Right cardiac atrium (tissue), 5 donors: ENCODE measurements at regions not wholly inside any gene's neighbourhood (a gene's known extent, or its start where the extent isn't known, plus 50 kb on each side); places are given as distances from the start of the nearest gene placed in this dataset.

Experiments
- ATAC-seq, 2 donors: fragments of 200-7000 bp; cut with Tn5 transposase; one replicate each; pipeline versions ENCODE4 v1.8.0 to v1.9.1; 2020; ENCODE audit warnings: moderate library complexity in 2 of 2, mild to moderate bottlenecking in 1 of 2
- DNase-seq, 3 donors: peaks; one replicate each; pipeline ENCODE4 v3.0.0-alpha.2; 2020
- H3K27ac ChIP-seq: one replicate; pipeline ENCODE4 v1.5.1; 2013; ENCODE audit warnings: mild to moderate bottlenecking, low read length, control low read depth, moderate library complexity
- H3K27me3 ChIP-seq: one replicate; pipeline ENCODE4 v1.6.1; 2013; ENCODE audit not compliant: control insufficient read depth, insufficient read depth
- H3K4me1 ChIP-seq: one replicate; pipeline ENCODE4 v1.6.1; 2013; ENCODE audit warnings: low read length; ENCODE audit not compliant: control insufficient read depth, insufficient read depth
- H3K4me3 ChIP-seq: one replicate; pipeline ENCODE4 v1.5.1; 2013; ENCODE audit warnings: low read length, control low read depth
- H3K9me3 ChIP-seq: one replicate; pipeline ENCODE4 v1.6.1; 2013; ENCODE audit warnings: low read length; ENCODE audit not compliant: control insufficient read depth
- WGBS: extraction: QIAGEN DNeasy Blood & Tissue Kit; methylation state at CpG from one replicate; pipeline ENCODE4 v1.1.7; 2013; 5-methylcytosine and 5-hydroxymethylcytosine counted together
- intact Hi-C, 4 donors: fragments of 100-400 bp; cut with DNase I; formaldehyde crosslinking; loops; one replicate each; pipeline versions ENCODE4 v1.11.0 to v1.14.0; 2022 to 2023
- donor health status: healthy with polysubstance abuse.
- donor health status: DM: no; HTN: yes; CAD: no.
- donor health status: DM: no; HTN: no; CAD: no.
- donor health status: DM: no; HTN: yes; CAD: no; lungs with severe emphysema.
- donor health status: DM: yes; HTN: yes; CAD: no.

DNA sequence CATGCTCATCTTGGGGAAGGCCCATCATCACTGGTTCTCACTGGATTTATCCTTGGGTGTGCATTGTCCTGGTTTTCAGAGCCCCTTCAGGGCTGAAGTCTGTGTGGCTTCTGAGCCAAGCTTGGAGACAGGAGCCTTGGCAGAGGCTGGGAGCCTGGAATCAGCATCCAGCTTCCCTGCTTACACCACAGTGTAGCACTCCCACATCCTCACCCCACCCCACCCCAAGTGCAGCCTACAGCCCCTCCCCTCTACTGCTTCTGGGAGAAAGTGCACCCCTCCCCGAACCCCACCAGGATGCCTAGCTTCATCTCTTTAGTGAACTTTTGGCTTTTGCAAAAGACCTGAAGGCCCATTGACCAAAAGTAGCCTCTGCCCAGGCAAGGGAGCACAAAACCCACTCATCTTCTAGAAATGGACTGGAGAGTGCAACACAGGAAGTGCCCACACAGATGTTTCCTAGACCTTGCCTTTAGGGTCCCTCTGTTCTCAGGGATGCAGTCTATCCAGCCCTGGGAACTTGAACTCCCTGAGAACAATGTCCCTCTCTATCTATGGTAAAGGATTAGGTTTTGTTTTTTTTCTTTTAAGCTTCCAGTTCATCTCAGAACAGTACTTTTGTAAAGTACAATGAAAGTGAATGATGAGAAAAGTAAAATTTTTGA is 189.7 kb downstream of the PALM2AKAP2 start:
- no peaks in the 10 kb centered on the region for H3K9me3 ChIP-seq
- intact Hi-C loops = loop anchor here in 1 of 4 donors (10.0 kb wide), 1 partner anchor 55 kb away; no protein-coding TSS in a partner anchor
- peak; percentile 22 to 57 (median 56) for DNase-seq
- H3K4me3 ChIP-seq = no peak overlapping the region
- 72% methylated on average over 1 of the region's 1 CpG for WGBS
- ATAC-seq = peak; percentile 47 to 74
- peak overlapping the region; percentile 51 for H3K27ac ChIP-seq
- peaks cover 20% of the 10 kb centered on the region for H3K4me1 ChIP-seq
- no peaks in the 10 kb centered on the region for H3K27me3 ChIP-seq

- WGBS = 97% methylated on average over 5 of the region's 5 CpGs
- Histone ChIP-seq H3K4me3 (no peak overlapping the region), H3K27ac (no peak overlapping the region), H3K9me3 (no peaks in the 10 kb centered on the region), H3K27me3 (no peaks in the 10 kb centered on the region), H3K4me1 (peaks cover 18% of the 10 kb centered on the region)
- DNase-seq = no peak
- intact Hi-C loops = no loop called here
- ATAC-seq = no peak
Observed at GRCh38 chr9:109971226-109971625, 191.2 kb downstream of the PALM2AKAP2 start.

- 87% methylated on average over 6 of the region's 6 CpGs for WGBS
- H3K4me1 ChIP-seq = peaks cover 18% of the 10 kb centered on the region
- intact Hi-C loops = no loop called here
- peak; percentile 3 to 23 for ATAC-seq
- no peaks in the 10 kb centered on the region for H3K27me3 ChIP-seq
- DNase-seq = no peak
- H3K9me3 ChIP-seq = no peaks in the 10 kb centered on the region
- no peak overlapping the region for H3K4me3 ChIP-seq
- H3K27ac ChIP-seq = no peak overlapping the region
Observed at GRCh38 chr9:109972026-109972882, 192.3 kb downstream of the PALM2AKAP2 start.

GRCh38 chr9:109973336-109973735 is 193.3 kb downstream of the PALM2AKAP2 start:
- 95% methylated on average over 1 of the region's 1 CpG for WGBS
- H3K4me3 ChIP-seq = no peak overlapping the region
- no peaks in the 10 kb centered on the region for H3K27me3 ChIP-seq
- intact Hi-C loops = no loop called here
- ATAC-seq (no peak), DNase-seq (no peak)
- no peaks in the 10 kb centered on the region for H3K9me3 ChIP-seq
- no peak overlapping the region for H3K27ac ChIP-seq
- H3K4me1 ChIP-seq = peaks cover 15% of the 10 kb centered on the region

GRCh38 chr9:109974143-109974917 is 194.3 kb downstream of the PALM2AKAP2 start:
- WGBS = 79% methylated on average over 7 of the region's 7 CpGs
- ATAC-seq (peak; percentile 47 to 51), DNase-seq (peak in 2 of 3 donors; percentile 33 to 53)
- intact Hi-C loops = no loop called here
- Histone ChIP-seq H3K27me3 (no peaks in the 10 kb centered on the region), H3K27ac (no peak overlapping the region), H3K4me3 (no peak overlapping the region), H3K4me1 (peaks cover 7% of the 10 kb centered on the region), H3K9me3 (no peaks in the 10 kb centered on the region)

GRCh38 chr9:109974918-109975276 is 194.9 kb downstream of the PALM2AKAP2 start:
- intact Hi-C loops = no loop called here
- Histone ChIP-seq H3K4me3 (no peak overlapping the region), H3K27ac (no peak overlapping the region), H3K27me3 (no peaks in the 10 kb centered on the region), H3K9me3 (no peaks in the 10 kb centered on the region), H3K4me1 (peaks cover 6% of the 10 kb centered on the region)
- DNase-seq = no peak
- 94% methylated on average over 4 of the region's 4 CpGs for WGBS
- ATAC-seq = no peak

- H3K9me3 ChIP-seq = no peaks in the 10 kb centered on the region
- DNase-seq (no peak), ATAC-seq (no peak)
- intact Hi-C loops = no loop called here
- H3K27ac ChIP-seq = no peak overlapping the region
- no peak overlapping the region for H3K4me3 ChIP-seq
- no peaks in the 10 kb centered on the region for H3K27me3 ChIP-seq
- peaks cover 4% of the 10 kb centered on the region for H3K4me1 ChIP-seq
- WGBS = 85% methylated on average over 5 of the region's 5 CpGs
Observed at GRCh38 chr9:109975574-109976295, 195.7 kb downstream of the PALM2AKAP2 start.

- no peak overlapping the region for H3K4me3 ChIP-seq
- peaks cover 4% of the 10 kb centered on the region for H3K4me1 ChIP-seq
- H3K27ac ChIP-seq = no peak overlapping the region
- no peak for DNase-seq
- H3K9me3 ChIP-seq = no peaks in the 10 kb centered on the region
- ATAC-seq = no peak
- intact Hi-C loops = no loop called here
- no peaks in the 10 kb centered on the region for H3K27me3 ChIP-seq
Observed at GRCh38 chr9:109976303-109976702, 196.3 kb downstream of the PALM2AKAP2 start.

DNA sequence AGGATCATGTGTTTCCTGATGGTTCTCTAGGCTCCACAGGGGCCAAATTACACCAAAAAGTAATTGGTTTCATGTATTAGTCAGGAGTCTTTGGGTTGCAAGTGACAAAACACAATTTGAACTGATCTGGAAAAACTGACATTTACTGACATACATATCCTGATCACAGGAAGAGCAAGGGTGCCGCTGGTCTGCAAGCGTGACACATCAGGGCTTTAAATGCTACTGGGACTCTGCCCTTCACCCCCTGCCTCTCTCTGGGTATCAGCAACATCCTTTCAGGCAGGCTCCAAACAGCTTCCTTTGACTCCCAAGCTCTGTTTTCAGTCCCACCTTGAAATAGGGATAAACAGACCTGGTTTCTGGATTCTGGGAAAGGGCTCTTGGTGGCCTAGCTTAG is 197.5 kb downstream of the PALM2AKAP2 start:
- DNase-seq = no peak
- intact Hi-C loops = no loop called here
- Histone ChIP-seq H3K4me1 (peaks cover 4% of the 10 kb centered on the region), H3K4me3 (no peak overlapping the region), H3K9me3 (no peaks in the 10 kb centered on the region), H3K27ac (no peak overlapping the region), H3K27me3 (no peaks in the 10 kb centered on the region)
- 82% methylated on average over 2 of the region's 2 CpGs for WGBS
- no peak for ATAC-seq

GRCh38 chr9:109981091-109981490 is 201.1 kb downstream of the PALM2AKAP2 start:
- DNase-seq = no peak
- no peak for ATAC-seq
- Histone ChIP-seq H3K4me3 (no peak overlapping the region), H3K9me3 (no peaks in the 10 kb centered on the region), H3K27ac (no peak overlapping the region), H3K4me1 (no peaks in the 10 kb centered on the region), H3K27me3 (no peaks in the 10 kb centered on the region)
- intact Hi-C loops = no loop called here
- WGBS = 94% methylated on average over 1 of the region's 1 CpG
